ENCODE measurements at regions not wholly inside any gene's neighbourhood (a gene's known extent, or its start where the extent isn't known, plus 50 kb on each side); places are given as distances from the start of the nearest gene placed in this dataset.

GRCh38 chr4:153151535-153152455 is 52.4 kb upstream of the TRIM2 start:
- no peak for TF ChIP-seq POLR2AphosphoS5 (IDR thresholded peaks at IDR 0.05)
- TF ChIP-seq, protein P1, sequence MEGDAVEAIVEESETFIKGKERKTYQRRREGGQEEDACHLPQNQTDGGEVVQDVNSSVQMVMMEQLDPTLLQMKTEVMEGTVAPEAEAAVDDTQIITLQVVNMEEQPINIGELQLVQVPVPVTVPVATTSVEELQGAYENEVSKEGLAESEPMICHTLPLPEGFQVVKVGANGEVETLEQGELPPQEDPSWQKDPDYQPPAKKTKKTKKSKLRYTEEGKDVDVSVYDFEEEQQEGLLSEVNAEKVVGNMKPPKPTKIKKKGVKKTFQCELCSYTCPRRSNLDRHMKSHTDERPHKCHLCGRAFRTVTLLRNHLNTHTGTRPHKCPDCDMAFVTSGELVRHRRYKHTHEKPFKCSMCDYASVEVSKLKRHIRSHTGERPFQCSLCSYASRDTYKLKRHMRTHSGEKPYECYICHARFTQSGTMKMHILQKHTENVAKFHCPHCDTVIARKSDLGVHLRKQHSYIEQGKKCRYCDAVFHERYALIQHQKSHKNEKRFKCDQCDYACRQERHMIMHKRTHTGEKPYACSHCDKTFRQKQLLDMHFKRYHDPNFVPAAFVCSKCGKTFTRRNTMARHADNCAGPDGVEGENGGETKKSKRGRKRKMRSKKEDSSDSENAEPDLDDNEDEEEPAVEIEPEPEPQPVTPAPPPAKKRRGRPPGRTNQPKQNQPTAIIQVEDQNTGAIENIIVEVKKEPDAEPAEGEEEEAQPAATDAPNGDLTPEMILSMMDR (IDR thresholded peaks at IDR 0.05), result no peak
- TF ChIP-seq EP300 (IDR thresholded peaks at IDR 0.05), result no peak
- TF ChIP-seq POLR2A (IDR thresholded peaks at IDR 0.05; ENCODE audit: low read depth), result no peak

Measured in esophagus muscularis mucosa (tissue), 4 donors.